Esophagus muscularis mucosa (tissue), 4 donors: ENCODE measurements at regions not wholly inside any gene's neighbourhood (a gene's known extent, or its start where the extent isn't known, plus 50 kb on each side); places are given as distances from the start of the nearest gene placed in this dataset.

ENCODE experiments used
- DNase-seq: peaks from one replicate; pipeline ENCODE4 v3.0.0-alpha.2; 2017; ENCODE audit errors: extremely low spot score
- H3K27ac ChIP-seq, 4 donors: fragments of 200-600 bp; sonication (generic); replicated peaks in 1 of 4; 1 replicate in 3 of 4; 2 replicates in 1 of 4; pipeline ENCODE4 v1.5.1; 2016 to 2019; ENCODE audit warnings: mild to moderate bottlenecking in 1 of 4
- H3K27me3 ChIP-seq, 4 donors: fragments of 200-600 bp; sonication (generic); one replicate each; pipeline versions ENCODE4 v1.5.1 to v1.6.0; 2016 to 2019
- H3K36me3 ChIP-seq, 4 donors: fragments of 200-600 bp; sonication (generic); one replicate each; pipeline ENCODE4 v1.5.1; 2016 to 2019
- H3K4me1 ChIP-seq, 4 donors: fragments of 200-600 bp; sonication (generic); one replicate each; pipeline ENCODE4 v1.5.1; 2016 to 2019
- H3K4me3 ChIP-seq, 4 donors: fragments of 200-600 bp; sonication (generic); 1 replicate in 2 of 4; 2 replicates in 2 of 4; pipeline ENCODE4 v1.5.1; 2016 to 2019; ENCODE audit warnings: mild to moderate bottlenecking in 4 of 4, moderate library complexity in 1 of 4
- H3K9me3 ChIP-seq, 4 donors: fragments of 200-600 bp; sonication (generic); 1 replicate in 3 of 4; 2 replicates in 1 of 4; pipeline ENCODE4 v1.5.1; 2016 to 2019
- EP300 ChIP-seq: sonication (generic); formaldehyde crosslinking; IDR thresholded peaks from one replicate; pipeline ENCODE4 v1.6.1; 2017; ENCODE audit warnings: antibody characterized with exemption
- POLR2A ChIP-seq: fragments of 450-650 bp; IDR thresholded peaks from one replicate; pipeline ENCODE4 v1.6.1; 2017; ENCODE audit warnings: antibody characterized with exemption, moderate library complexity, mild to moderate bottlenecking, low read depth
- POLR2AphosphoS5 ChIP-seq, 2 donors: sonication (generic); formaldehyde crosslinking; IDR thresholded peaks; one replicate each; pipeline ENCODE4 v1.6.1; 2017; ENCODE audit warnings: antibody characterized with exemption in 2 of 2
- WGBS: methylation state at CpG from one replicate; pipeline ENCODE4 v1.1.5; 2018; 5-methylcytosine and 5-hydroxymethylcytosine counted together
- intact Hi-C: fragments of 100-400 bp; cut with DNase I; formaldehyde crosslinking; loops from one replicate; pipeline ENCODE4 v1.15.1; 2023
- TF ChIP-seq, protein P1 (sequence below), 3 experiments: fragments of 200-600 bp in 2 of 3; fragments of 450-650 bp in 1 of 3; sonication (generic) in 2 of 3; IDR thresholded peaks; one replicate each; pipeline ENCODE4 v1.5.1; 2017 to 2019; ENCODE audit warnings: antibody characterized with exemption in 3 of 3, mild to moderate bottlenecking in 2 of 3, moderate library complexity in 1 of 3

- WGBS = 71% methylated on average over 1 of the region's 1 CpG
- H3K4me1 ChIP-seq = no peaks in the 10 kb centered on the region
- no peak overlapping the region for H3K4me3 ChIP-seq
- no peaks in the 10 kb centered on the region for H3K9me3 ChIP-seq
- intact Hi-C loops = no loop called here
- no peaks in the 10 kb centered on the region for H3K36me3 ChIP-seq
- no peak overlapping the region for H3K27ac ChIP-seq
- no peak for TF ChIP-seq EP300
- TF ChIP-seq POLR2AphosphoS5 (IDR thresholded peaks at IDR 0.05) = no peak
- TF ChIP-seq, protein P1, sequence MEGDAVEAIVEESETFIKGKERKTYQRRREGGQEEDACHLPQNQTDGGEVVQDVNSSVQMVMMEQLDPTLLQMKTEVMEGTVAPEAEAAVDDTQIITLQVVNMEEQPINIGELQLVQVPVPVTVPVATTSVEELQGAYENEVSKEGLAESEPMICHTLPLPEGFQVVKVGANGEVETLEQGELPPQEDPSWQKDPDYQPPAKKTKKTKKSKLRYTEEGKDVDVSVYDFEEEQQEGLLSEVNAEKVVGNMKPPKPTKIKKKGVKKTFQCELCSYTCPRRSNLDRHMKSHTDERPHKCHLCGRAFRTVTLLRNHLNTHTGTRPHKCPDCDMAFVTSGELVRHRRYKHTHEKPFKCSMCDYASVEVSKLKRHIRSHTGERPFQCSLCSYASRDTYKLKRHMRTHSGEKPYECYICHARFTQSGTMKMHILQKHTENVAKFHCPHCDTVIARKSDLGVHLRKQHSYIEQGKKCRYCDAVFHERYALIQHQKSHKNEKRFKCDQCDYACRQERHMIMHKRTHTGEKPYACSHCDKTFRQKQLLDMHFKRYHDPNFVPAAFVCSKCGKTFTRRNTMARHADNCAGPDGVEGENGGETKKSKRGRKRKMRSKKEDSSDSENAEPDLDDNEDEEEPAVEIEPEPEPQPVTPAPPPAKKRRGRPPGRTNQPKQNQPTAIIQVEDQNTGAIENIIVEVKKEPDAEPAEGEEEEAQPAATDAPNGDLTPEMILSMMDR (IDR thresholded peaks at IDR 0.05) = no peak
- no peak for DNase-seq
- H3K27me3 ChIP-seq = no peaks in the 10 kb centered on the region
These were observed 2352.7 kb downstream of the MAT2B start for GRCh38 chr5:165858118-165858517.

DNA sequence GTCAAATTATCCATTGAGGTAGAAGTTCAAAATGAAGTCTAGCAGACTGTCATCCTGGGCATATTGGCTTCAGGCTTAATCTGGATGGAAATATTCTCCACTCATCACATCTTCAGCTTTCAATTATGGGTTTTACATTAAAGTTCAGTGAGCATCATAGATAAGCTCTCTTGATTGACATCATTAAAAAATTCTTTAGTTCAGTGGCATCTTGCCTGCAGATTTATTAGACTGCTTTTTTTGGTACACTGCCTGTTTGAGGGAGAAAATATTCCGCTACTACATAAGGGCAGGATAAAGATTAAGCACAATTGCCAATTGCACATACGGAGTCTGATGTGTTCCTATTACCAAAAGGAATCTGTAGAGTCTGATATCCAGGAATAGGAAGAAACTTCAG is 2353.8 kb downstream of the MAT2B start:
- 78% methylated on average over 2 of the region's 2 CpGs for WGBS
- no peak for DNase-seq
- Histone ChIP-seq H3K4me1 (no peaks in the 10 kb centered on the region), H3K4me3 (no peak overlapping the region), H3K27me3 (no peaks in the 10 kb centered on the region), H3K27ac (no peak overlapping the region), H3K36me3 (no peaks in the 10 kb centered on the region), H3K9me3 (no peaks in the 10 kb centered on the region)
- no peak for TF ChIP-seq POLR2A
- TF ChIP-seq, protein P1 (IDR thresholded peaks at IDR 0.05) = no peak
- TF ChIP-seq EP300 = no peak
- no peak for TF ChIP-seq POLR2AphosphoS5 (IDR thresholded peaks at IDR 0.05)
- intact Hi-C loops = no loop called here

DNA sequence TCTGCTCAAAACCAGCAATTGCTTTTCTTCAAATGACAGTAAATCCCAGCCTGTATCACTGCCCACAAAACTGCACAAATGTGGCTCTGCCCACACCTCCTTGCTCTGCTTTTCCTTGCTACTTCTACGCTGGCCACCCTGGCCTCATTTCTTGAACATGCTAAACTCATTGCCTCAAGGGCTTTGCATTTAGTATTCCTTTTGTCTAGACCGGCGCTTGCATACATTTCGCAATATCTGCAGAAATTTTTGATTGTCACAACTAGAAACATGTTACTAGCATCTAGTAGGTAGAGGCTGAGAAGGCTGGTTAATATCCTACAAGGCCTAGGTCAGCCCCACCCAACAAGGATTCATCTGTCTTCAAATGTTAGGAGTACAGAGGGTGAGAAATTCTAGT is 2357.8 kb downstream of the MAT2B start:
- intact Hi-C loops = no loop called here
- DNase-seq = no peak
- H3K4me3 ChIP-seq = no peak overlapping the region
- WGBS = 95% methylated on average over 4 of the region's 4 CpGs
- H3K27me3 ChIP-seq = no peaks in the 10 kb centered on the region
- TF ChIP-seq EP300 (no peak), POLR2AphosphoS5 (IDR thresholded peaks at IDR 0.05) (no peak), POLR2A (no peak)
- TF ChIP-seq, protein P1 (IDR thresholded peaks at IDR 0.05) = no peak
- no peaks in the 10 kb centered on the region for H3K9me3 ChIP-seq
- no peaks in the 10 kb centered on the region for H3K4me1 ChIP-seq
- H3K36me3 ChIP-seq = no peaks in the 10 kb centered on the region
- no peak overlapping the region for H3K27ac ChIP-seq

DNA sequence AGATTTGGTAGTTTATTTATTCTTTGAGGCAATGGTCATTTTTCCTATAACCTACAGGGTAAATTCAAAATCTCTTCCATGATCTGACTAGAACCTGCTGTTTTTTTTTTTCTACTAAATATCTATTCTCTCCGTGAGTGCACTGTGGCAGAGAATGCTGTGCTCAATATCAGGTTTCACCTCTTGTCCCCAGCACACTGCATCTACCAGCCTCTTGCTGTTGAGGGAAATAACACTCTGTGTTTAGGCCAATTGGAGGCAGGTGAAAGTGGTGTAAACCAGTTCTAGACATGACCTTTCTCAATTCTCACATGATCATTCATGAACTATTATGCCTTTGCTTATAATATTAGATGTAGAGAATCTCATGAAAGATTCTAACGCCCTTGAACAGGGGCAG is 2365.9 kb downstream of the MAT2B start:
- 62% methylated on average over 2 of the region's 2 CpGs for WGBS
- no peaks in the 10 kb centered on the region for H3K4me1 ChIP-seq
- no peaks in the 10 kb centered on the region for H3K36me3 ChIP-seq
- no peak overlapping the region for H3K27ac ChIP-seq
- no peak overlapping the region for H3K4me3 ChIP-seq
- no peaks in the 10 kb centered on the region for H3K9me3 ChIP-seq
- TF ChIP-seq, protein P1 (IDR thresholded peaks at IDR 0.05) = no peak
- TF ChIP-seq POLR2AphosphoS5 (IDR thresholded peaks at IDR 0.05) (no peak), EP300 (no peak), POLR2A (no peak)
- no peaks in the 10 kb centered on the region for H3K27me3 ChIP-seq
- intact Hi-C loops = no loop called here
- DNase-seq = no peak

DNA sequence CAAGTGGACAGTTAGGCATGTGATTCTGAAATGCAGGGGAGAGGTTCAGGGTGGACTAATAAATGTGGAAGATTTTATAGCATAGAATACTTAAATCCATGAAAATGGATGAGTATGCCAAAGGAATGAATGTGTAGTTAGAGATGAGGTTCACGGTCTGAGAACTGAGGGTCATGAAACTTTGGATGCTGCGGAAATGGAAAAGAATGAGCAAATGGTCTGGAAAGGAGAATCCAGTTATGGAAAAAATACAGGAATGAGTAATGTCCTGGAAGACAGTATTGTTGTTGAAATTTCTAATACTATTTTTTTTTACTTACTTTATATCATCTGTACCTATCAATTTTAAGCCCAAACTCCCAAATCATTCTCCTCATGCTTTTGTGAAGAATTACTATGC is 2369.4 kb downstream of the MAT2B start:
- intact Hi-C loops = no loop called here
- Histone ChIP-seq H3K36me3 (no peaks in the 10 kb centered on the region), H3K27ac (no peak overlapping the region), H3K4me1 (no peaks in the 10 kb centered on the region), H3K4me3 (no peak overlapping the region), H3K9me3 (no peaks in the 10 kb centered on the region), H3K27me3 (no peaks in the 10 kb centered on the region)
- WGBS = 98% methylated on average over 2 of the region's 2 CpGs
- no peak for DNase-seq
- TF ChIP-seq POLR2A (no peak), POLR2AphosphoS5 (IDR thresholded peaks at IDR 0.05) (no peak), EP300 (no peak)
- TF ChIP-seq, protein P1 (IDR thresholded peaks at IDR 0.05) = no peak
